Panc1 (cell line): ENCODE measurements at regions not wholly inside any gene's neighbourhood (a gene's known extent, or its start where the extent isn't known, plus 50 kb on each side); places are given as distances from the start of the nearest gene placed in this dataset.

Source experiments
- ATAC-seq: fragments of 200-7000 bp; cut with Tn5 transposase; 2 replicates; pipeline ENCODE4 v1.9.1; 2020; ENCODE audit warnings: mild to moderate bottlenecking, moderate library complexity
- BruUV-seq: library from RNA; stranded (reverse); fragments of 400-500 nt; replicated peaks from 2 replicates; lab custom pipeline; 2021; lab: Mats Ljungman, UMichigan
- CTCF ChIA-PET: fragments of 300-600 bp; sonication (Branson Sonifier 250); formaldehyde crosslinking; loops from one replicate; lab custom pipeline; 2022; ENCODE audit warnings: antibody characterized with exemption; lab: Charles Lee
- POLR2A ChIA-PET: fragments of 300-600 bp; sonication (Branson Sonifier 250); formaldehyde crosslinking; loops from one replicate; lab custom pipeline; 2022; ENCODE audit warnings: antibody characterized with exemption; lab: Charles Lee
- DNase-seq: peaks from one replicate; pipeline ENCODE4 v3.0.0-alpha.2; 2010; ENCODE audit warnings: low read depth, low spot score
- H3K27ac ChIP-seq: 2 replicates; pipeline ENCODE4 v1.5.1; 2011; ENCODE audit warnings: mild to moderate bottlenecking, low read length, inconsistent platforms
- H3K27me3 ChIP-seq: fragments of 200-500 bp; sonication (Bioruptor generic); 2 replicates; pipeline ENCODE4 v1.6.0; 2014; ENCODE audit warnings: low read length, inconsistent platforms; ENCODE audit not compliant: control insufficient read depth, insufficient read depth
- H3K36me3 ChIP-seq: fragments of 200-500 bp; sonication (Bioruptor generic); 2 replicates; pipeline ENCODE4 v1.5.1; 2014; ENCODE audit warnings: inconsistent platforms, mild to moderate bottlenecking, low read length, moderate library complexity; ENCODE audit not compliant: control insufficient read depth, insufficient read depth
- H3K4me1 ChIP-seq: 2 replicates; pipeline ENCODE4 v1.5.1; 2011; ENCODE audit warnings: inconsistent platforms, mild to moderate bottlenecking, low read length, moderate library complexity; ENCODE audit not compliant: control insufficient read depth, insufficient read depth
- H3K4me3 ChIP-seq, 2 experiments: 2 replicates each; pipeline ENCODE4 v1.5.1; 2011 to 2012; ENCODE audit warnings: low read depth in 2 of 2, low read length in 2 of 2, mild to moderate bottlenecking in 2 of 2, inconsistent platforms in 1 of 2, moderate library complexity in 1 of 2
- H3K9me3 ChIP-seq: fragments of 200-500 bp; sonication (Bioruptor generic); 2 replicates; pipeline ENCODE4 v1.5.1; 2014; ENCODE audit warnings: low read depth, mild to moderate bottlenecking, inconsistent platforms, low read length, moderate library complexity; ENCODE audit not compliant: control insufficient read depth, insufficient read depth
- CTCF ChIP-seq: fragments of 450-650 bp; IDR thresholded peaks from 2 replicates; pipeline ENCODE4 v1.5.1; 2017; ENCODE audit warnings: mild to moderate bottlenecking
- POLR2AphosphoS5 ChIP-seq: IDR thresholded peaks from 2 replicates; pipeline ENCODE4 v1.6.1; 2012; ENCODE audit warnings: mild to moderate bottlenecking, low read depth, low read length, moderate library complexity
- REST ChIP-seq, 2 experiments: IDR thresholded peaks; 2 replicates each; pipeline ENCODE4 v1.6.1; 2011 to 2012; ENCODE audit warnings: low read depth in 2 of 2, control low read depth in 1 of 2, low read length in 1 of 2, mild to moderate bottlenecking in 1 of 2, moderate library complexity in 1 of 2; ENCODE audit not compliant: insufficient read depth in 1 of 2
- SIN3A ChIP-seq: IDR thresholded peaks from 2 replicates; pipeline ENCODE4 v1.6.1; 2012; ENCODE audit warnings: low read depth, mild to moderate bottlenecking, low read length, moderate library complexity, borderline replicate concordance; ENCODE audit not compliant: insufficient read depth
- TCF7L2 ChIP-seq: IDR thresholded peaks from 2 replicates; pipeline ENCODE4 v1.6.1; 2011; ENCODE audit warnings: mild to moderate bottlenecking, low read depth, low read length, inconsistent platforms
- in situ Hi-C: cut with HindIII; loops from 2 replicates; pipeline ENCODE4 v1.10.0; 2016; ENCODE audit warnings: low sequenced_read_pairs, low pct_unique_long_range_greater_than_20kb
- intact Hi-C: fragments of 100-400 bp; cut with micrococcal nuclease; formaldehyde crosslinking; loops from one replicate; pipeline ENCODE4 v1.10.0; 2022; ENCODE audit not compliant: unreplicated experiment

GRCh38 chr11:122207505-122207904 is 91.5 kb upstream of the BLID start:
- DNase-seq (no peak), ATAC-seq (no peak)
- intact Hi-C loops (no loop called here), in situ Hi-C loops (no loop called here)
- ChIA-PET CTCF (no interaction called here), POLR2A (no interaction called here)
- peaks cover 5% of the 10 kb centered on the region; the same call in 1 of the 2 replicates for H3K4me1 ChIP-seq
- no peak overlapping the region for H3K27ac ChIP-seq
- no peaks in the 10 kb centered on the region for H3K27me3 ChIP-seq
- no peak overlapping the region for H3K4me3 ChIP-seq
- H3K36me3 ChIP-seq = no peaks in the 10 kb centered on the region
- no TSS peak for BruUV-seq
- TF ChIP-seq TCF7L2 = no peak
- no peak for TF ChIP-seq REST (IDR thresholded peaks at IDR 0.05; ENCODE audit: insufficient read depth in 1 of 2, low read depth in 2 of 2, low read length in 1 of 2)
- no peak for TF ChIP-seq SIN3A
- TF ChIP-seq POLR2AphosphoS5 = no peak
- no peak for TF ChIP-seq CTCF
- no peaks in the 10 kb centered on the region for H3K9me3 ChIP-seq

- ChIA-PET CTCF (interaction anchor here (0.6 kb wide), 1 partner anchor 9 kb away, joined by 3 read pairs; no protein-coding TSS in a partner anchor), POLR2A (no interaction called here)
- ATAC-seq = no peak
- Histone ChIP-seq H3K9me3 (no peaks in the 10 kb centered on the region), H3K27ac (no peak overlapping the region), H3K4me3 (no peak overlapping the region), H3K27me3 (no peaks in the 10 kb centered on the region), H3K4me1 (peaks cover 5% of the 10 kb centered on the region; the same call in 1 of the 2 replicates), H3K36me3 (no peaks in the 10 kb centered on the region)
- intact Hi-C loops = no loop called here
- in situ Hi-C loops = no loop called here
- BruUV-seq = no TSS peak
- no peak for DNase-seq
- TF ChIP-seq POLR2AphosphoS5 (no peak), REST (IDR thresholded peaks at IDR 0.05; ENCODE audit: insufficient read depth in 1 of 2, low read depth in 2 of 2, low read length in 1 of 2) (no peak), SIN3A (no peak), CTCF (no peak), TCF7L2 (no peak)
Observed at GRCh38 chr11:122205036-122205435, 89.0 kb upstream of the BLID start.
